ENCODE measurements at regions not wholly inside any gene's neighbourhood (a gene's known extent, or its start where the extent isn't known, plus 50 kb on each side); places are given as distances from the start of the nearest gene placed in this dataset.

GRCh38 chr17:45651145-45651709, 132.9 kb upstream of the CRHR1 start:
- no peak overlapping the region for H3K27ac ChIP-seq
- no peaks in the 10 kb centered on the region for H3K27me3 ChIP-seq
- H3K4me3 ChIP-seq = no peak overlapping the region
- no peaks in the 10 kb centered on the region for H3K9me3 ChIP-seq
- DNase-seq (no peak), ATAC-seq (no peak)
- WGBS, 2 donors = 67 to 71% methylated on average over 8 of the region's 8 CpGs
- no peaks in the 10 kb centered on the region for H3K4me1 ChIP-seq
- H3K36me3 ChIP-seq (replicated peaks in 1 of 2; ENCODE audit: insufficient read depth in 1 of 2, low read depth in 2 of 2) = no peaks in the 10 kb centered on the region
- no peak for TF ChIP-seq CTCF (IDR thresholded peaks at IDR 0.05)
- TF ChIP-seq POLR2A (IDR thresholded peaks at IDR 0.05) = no peak
- intact Hi-C loops (cut with DNase I) = no loop called here

GRCh38 chr17:45653616-45654015, 130.5 kb upstream of the CRHR1 start:
- Histone ChIP-seq H3K4me3 (no peak overlapping the region), H3K27me3 (no peaks in the 10 kb centered on the region), H3K4me1 (no peaks in the 10 kb centered on the region), H3K27ac (no peak overlapping the region), H3K9me3 (no peaks in the 10 kb centered on the region), H3K36me3 (replicated peaks in 1 of 2; ENCODE audit: insufficient read depth in 1 of 2, low read depth in 2 of 2) (no peaks in the 10 kb centered on the region)
- WGBS, 2 donors = 62 to 66% methylated on average over 4 of the region's 4 CpGs
- intact Hi-C loops (cut with DNase I) = no loop called here
- ATAC-seq (no peak), DNase-seq (no peak)
- TF ChIP-seq CTCF (IDR thresholded peaks at IDR 0.05) = no peak
- TF ChIP-seq POLR2A (IDR thresholded peaks at IDR 0.05) = no peak

- no peak overlapping the region for H3K4me3 ChIP-seq
- DNase-seq (no peak), ATAC-seq (no peak)
- TF ChIP-seq POLR2A (IDR thresholded peaks at IDR 0.05) (no peak), CTCF (IDR thresholded peaks at IDR 0.05) (no peak)
- H3K36me3 ChIP-seq (replicated peaks in 1 of 2; ENCODE audit: insufficient read depth in 1 of 2, low read depth in 2 of 2) = no peaks in the 10 kb centered on the region
- no peaks in the 10 kb centered on the region for H3K9me3 ChIP-seq
- no peaks in the 10 kb centered on the region for H3K27me3 ChIP-seq
- intact Hi-C loops (cut with DNase I) = no loop called here
- 83 to 84% methylated on average over 10 to 11 of the region's 11 CpGs for WGBS, 2 donors
- H3K4me1 ChIP-seq = no peaks in the 10 kb centered on the region
- H3K27ac ChIP-seq = no peak overlapping the region
These were observed 127.5 kb upstream of the CRHR1 start for GRCh38 chr17:45656527-45657181.

GRCh38 chr17:45660474-45660873, 123.6 kb upstream of the CRHR1 start:
- peak in 1 of 4 donors; percentile 9 for DNase-seq
- H3K27me3 ChIP-seq = no peaks in the 10 kb centered on the region
- H3K4me3 ChIP-seq = no peak overlapping the region
- intact Hi-C loops (cut with DNase I) = no loop called here
- peak; percentile 15 for ATAC-seq
- H3K27ac ChIP-seq = no peak overlapping the region
- no peaks in the 10 kb centered on the region for H3K4me1 ChIP-seq
- no peaks in the 10 kb centered on the region for H3K9me3 ChIP-seq
- no peaks in the 10 kb centered on the region for H3K36me3 ChIP-seq (replicated peaks in 1 of 2; ENCODE audit: insufficient read depth in 1 of 2, low read depth in 2 of 2)
- 31 to 60% methylated on average over 4 of the region's 4 CpGs for WGBS, 2 donors
- no peak for TF ChIP-seq POLR2A (IDR thresholded peaks at IDR 0.05)
- TF ChIP-seq CTCF (IDR thresholded peaks at IDR 0.05) = no peak

- Histone ChIP-seq H3K4me3 (no peak overlapping the region), H3K9me3 (no peaks in the 10 kb centered on the region), H3K36me3 (replicated peaks in 1 of 2; ENCODE audit: insufficient read depth in 1 of 2, low read depth in 2 of 2) (no peaks in the 10 kb centered on the region), H3K27ac (no peak overlapping the region), H3K27me3 (no peaks in the 10 kb centered on the region), H3K4me1 (no peaks in the 10 kb centered on the region)
- 84 to 94% methylated on average over 2 of the region's 2 CpGs for WGBS, 2 donors
- ATAC-seq = no peak
- intact Hi-C loops (cut with DNase I) = no loop called here
- no peak for DNase-seq
- no peak for TF ChIP-seq CTCF (IDR thresholded peaks at IDR 0.05)
- no peak for TF ChIP-seq POLR2A (IDR thresholded peaks at IDR 0.05)
These were observed 121.7 kb upstream of the CRHR1 start for GRCh38 chr17:45662432-45662831.
